Ramos (cell line): ENCODE measurements at regions not wholly inside any gene's neighbourhood (a gene's known extent, or its start where the extent isn't known, plus 50 kb on each side); places are given as distances from the start of the nearest gene placed in this dataset.
"Not testable (repeated sequence)": the region's sequence is repeated elsewhere in the genome, so short reads cannot be mapped to it uniquely, and the experiment has no call there.

Experiments
- in situ Hi-C: fragments of 300-500 bp; cut with MboI; formaldehyde crosslinking; loops from one replicate; pipeline ENCODE4 v1.14.3; 2022; ENCODE audit warnings: low sequenced_read_pairs; ENCODE audit not compliant: unreplicated experiment

DNA sequence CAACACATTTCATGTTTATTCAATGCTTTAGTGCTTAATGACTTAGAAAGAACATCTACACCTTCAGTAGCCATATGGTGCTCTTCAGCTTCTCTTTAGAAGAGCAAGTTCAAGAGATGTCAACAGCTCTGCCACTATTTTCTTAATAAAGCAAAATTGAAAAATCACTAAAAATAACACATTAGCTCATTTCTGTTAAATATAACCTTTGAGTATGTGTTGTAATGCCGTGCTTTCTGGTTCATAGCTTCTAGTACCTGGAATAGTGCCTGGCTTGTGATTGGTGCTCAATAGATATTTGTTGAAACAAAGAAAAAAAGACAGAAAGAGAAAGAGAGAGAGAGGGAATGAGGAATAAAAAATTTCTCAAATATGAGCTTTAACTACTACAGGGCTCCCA lies 349.8 kb upstream of the SPRED2 start:
- in situ Hi-C loops = no loop called here

- in situ Hi-C loops = no loop called here
These were observed 349.4 kb upstream of the SPRED2 start for GRCh38 chr2:65781756-65782155.

- in situ Hi-C loops = no loop called here
These were observed 346.6 kb upstream of the SPRED2 start for GRCh38 chr2:65779021-65779420.

DNA sequence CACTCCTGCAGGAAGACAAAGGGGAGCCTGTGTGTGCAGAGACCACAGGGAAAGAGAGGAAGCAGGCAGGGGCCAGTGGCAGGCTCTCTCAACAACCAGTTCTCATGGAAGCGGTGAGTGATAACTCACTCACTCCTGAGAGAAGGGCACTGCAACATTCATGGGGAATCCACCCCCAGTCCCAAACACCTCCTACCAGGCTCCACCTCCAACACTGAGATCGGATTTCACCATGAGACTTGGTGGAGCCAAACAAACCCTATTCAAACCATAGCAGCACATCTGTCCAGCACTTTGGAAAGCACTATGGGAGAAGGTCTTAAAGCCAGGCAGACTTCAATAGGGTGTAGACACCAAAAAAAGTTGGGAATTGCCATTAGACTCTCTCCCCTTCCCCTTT lies 345.7 kb upstream of the SPRED2 start:
- in situ Hi-C loops = no loop called here

GRCh38 chr2:65775839-65776238 lies 343.4 kb upstream of the SPRED2 start:
- in situ Hi-C loops = no loop called here

DNA sequence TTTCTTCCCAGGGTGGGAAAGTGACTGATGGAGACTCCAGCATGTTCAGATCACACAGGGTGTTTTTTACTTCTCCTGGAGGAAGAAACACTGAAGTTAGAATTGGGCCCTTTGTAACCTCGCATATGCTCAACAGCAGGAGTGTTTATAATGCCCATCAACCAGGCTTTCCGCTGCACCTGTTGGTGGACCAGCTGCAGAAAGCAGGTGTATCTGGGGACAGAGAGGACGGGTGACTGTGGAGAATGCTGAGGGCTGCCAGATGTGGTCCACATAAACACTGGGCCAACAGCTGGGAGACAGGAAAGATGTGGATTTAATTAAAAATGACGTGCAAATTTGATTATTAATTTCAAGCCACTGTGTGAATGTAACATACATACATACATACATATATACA lies 335.5 kb upstream of the SPRED2 start:
- in situ Hi-C loops = no loop called here

DNA sequence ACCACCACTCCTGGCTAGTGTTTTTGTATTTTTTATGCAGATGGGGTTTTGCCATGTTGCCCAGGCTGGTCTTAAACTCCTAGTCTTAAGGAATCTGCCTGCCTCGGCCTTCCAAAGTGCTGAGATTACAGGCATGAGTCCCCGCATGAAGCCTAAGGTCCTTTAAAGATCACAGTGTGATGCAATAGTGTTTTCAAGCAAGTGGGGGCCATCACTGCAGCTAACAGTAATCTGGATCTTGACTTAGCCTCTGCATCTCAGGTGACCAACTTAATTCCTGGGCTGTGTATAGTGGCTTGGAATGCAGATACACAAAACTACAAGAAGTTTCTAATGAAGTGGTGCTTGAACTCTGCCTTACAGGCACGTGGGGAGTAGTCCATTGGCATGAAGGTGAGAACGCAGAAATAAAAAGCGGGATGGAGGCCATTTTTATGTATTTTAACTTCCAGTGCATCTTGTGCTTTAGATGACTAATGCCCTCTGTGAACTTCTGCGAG lies 334.4 kb upstream of the SPRED2 start:
- in situ Hi-C loops = no loop called here

GRCh38 chr2:65765376-65765775 lies 333.0 kb upstream of the SPRED2 start:
- in situ Hi-C loops = no loop called here

DNA sequence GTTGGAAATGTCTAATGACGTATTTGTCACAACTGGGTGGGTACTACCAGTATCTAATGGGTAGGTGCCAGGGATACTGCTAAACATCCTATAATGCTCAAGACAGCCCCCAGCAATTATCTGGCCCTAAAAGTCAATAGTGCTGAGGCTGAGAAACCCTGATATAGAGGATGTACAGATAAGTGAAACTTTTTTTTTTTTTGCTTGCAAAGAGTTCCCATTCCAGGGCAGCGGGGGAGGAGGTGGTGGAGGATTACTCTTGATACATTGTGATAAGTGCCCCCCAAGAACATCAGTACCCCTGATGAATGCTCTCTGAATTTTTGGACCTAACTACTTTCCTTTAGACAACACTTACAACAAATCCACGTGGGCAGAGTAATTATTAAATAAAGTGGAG lies 329.7 kb upstream of the SPRED2 start:
- in situ Hi-C loops = no loop called here

- in situ Hi-C loops = no loop called here
These were observed 321.8 kb upstream of the SPRED2 start for GRCh38 chr2:65754219-65754618.

GRCh38 chr2:65751408-65751807 lies 319.0 kb upstream of the SPRED2 start:
- in situ Hi-C loops = no loop called here

DNA sequence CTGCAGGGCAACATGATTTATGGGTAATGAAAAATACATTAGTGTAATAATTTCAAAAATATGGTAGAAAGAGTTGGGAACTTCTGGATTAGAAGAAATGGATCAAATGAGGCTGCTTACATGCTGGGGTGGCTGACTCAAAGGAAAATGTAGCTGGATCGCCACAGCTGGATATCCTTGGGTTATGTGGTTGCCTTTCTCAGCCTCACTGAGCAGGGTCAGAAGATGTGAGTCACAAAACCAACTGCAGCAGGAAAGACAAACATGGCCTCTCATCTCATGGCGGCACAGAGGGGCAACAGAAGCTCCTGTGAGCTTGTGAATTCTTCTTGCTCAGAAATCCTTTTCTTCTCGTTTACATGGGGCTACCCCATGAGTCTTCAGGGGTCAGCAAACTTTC lies 317.1 kb upstream of the SPRED2 start:
- in situ Hi-C loops = no loop called here

GRCh38 chr2:65747875-65748274 lies 315.5 kb upstream of the SPRED2 start:
- in situ Hi-C loops = not testable (repeated sequence)

- in situ Hi-C loops = no loop called here
These were observed 314.7 kb upstream of the SPRED2 start for GRCh38 chr2:65746931-65747675.

DNA sequence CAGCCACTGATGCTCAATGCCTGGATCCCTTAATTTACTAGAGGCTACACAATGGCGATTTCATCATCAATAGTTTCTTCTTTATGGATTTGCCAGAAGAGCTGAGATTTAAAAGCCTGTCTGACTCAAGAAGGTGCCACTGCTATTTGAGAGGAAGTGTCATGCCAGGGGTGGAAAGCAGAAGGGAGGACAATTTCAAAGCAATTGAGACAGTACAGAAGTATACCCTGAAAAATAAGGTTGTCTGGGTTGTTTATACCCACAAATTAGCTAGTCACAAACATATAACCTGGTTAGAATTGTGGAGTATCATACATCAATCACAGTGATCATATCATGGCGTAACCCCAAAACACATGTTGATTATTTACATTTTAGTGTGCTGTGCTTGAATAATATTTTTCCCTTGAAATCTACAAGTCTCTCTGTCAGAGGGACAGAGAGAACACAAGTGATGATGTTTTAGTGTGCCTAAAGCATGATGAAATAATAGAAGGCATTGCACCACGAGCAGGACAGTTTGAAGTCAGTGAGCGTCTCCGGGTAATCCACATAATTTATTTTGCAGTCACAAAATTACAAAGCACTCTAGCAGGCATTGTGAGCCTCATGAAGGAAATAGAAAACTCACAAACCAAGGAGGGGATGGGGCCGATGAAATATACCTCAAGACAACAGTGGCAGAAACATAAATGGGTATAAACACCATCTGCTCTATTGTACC lies 312.2 kb upstream of the SPRED2 start:
- in situ Hi-C loops = no loop called here

DNA sequence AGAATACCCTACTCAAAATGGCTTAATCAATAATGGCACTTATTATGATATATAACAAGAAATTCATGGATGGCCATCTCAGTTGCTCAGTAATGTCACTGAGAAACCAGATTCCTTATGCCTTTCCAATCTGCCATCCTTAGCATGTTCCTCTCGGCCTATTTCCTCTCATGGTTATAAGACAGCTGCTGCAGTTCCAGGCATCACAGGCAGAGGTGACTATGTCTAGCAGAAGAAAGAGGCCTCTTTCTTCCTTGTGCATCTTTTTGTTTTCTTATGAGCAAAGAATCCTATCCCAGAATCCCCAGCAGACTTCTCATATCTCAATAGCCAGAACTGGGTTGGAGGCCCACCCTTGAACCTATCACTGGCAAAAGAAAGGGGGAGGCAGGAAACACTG lies 310.6 kb upstream of the SPRED2 start:
- in situ Hi-C loops = no loop called here

DNA sequence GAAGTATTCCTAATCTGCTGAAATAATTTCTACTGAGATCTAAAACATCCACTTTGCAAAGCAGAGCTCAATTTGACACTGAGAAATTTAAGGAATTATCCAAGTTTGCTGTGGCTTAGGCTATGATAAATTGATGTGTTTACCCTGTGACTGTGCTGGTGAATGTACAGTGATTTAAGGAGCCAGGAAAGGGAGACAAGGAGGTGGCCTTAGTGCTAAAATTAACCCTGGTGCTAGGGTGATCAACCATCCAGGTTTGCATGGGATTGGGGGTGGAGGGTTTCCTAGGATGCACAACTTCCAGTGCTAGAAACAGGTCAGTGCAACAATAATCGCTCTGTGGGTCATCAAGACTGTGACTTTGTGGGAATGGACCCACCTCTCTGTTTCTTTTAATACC lies 307.5 kb upstream of the SPRED2 start:
- in situ Hi-C loops = no loop called here

GRCh38 chr2:65737452-65738011 lies 305.1 kb upstream of the SPRED2 start:
- in situ Hi-C loops = no loop called here

GRCh38 chr2:65731476-65731875 lies 299.1 kb upstream of the SPRED2 start:
- in situ Hi-C loops = no loop called here

DNA sequence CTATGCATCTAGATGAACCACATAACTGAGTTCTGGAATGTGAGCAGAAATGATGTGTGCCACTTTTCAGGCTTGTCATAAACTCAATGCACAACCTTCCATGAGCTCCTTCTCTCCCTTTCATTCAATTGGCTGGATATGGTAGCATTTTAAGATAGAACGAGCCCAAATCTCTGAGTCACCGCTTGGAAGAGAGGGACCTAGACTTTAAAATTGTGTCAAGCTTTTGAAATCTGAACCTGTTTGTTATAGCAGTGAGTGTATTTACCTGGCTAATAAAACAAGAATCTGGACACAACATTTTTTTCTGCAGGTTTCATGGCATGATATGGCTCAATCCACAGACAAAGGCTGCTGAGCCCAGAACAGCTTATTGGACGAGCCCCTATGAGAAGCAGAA lies 297.8 kb upstream of the SPRED2 start:
- in situ Hi-C loops = no loop called here

- in situ Hi-C loops = no loop called here
These were observed 296.8 kb upstream of the SPRED2 start for GRCh38 chr2:65729246-65729645.
